K562 (cell line): ENCODE measurements at regions not wholly inside any gene's neighbourhood (a gene's known extent, or its start where the extent isn't known, plus 50 kb on each side); places are given as distances from the start of the nearest gene placed in this dataset.
A peak's percentile ranks its signal among the peaks of the same experiment; 100 is the strongest.

Source experiments
- ATAC-seq: fragments of 200-7000 bp; cut with Tn5 transposase; 3 replicates; pipeline ENCODE4 v1.9.1; 2020; ENCODE audit warnings: moderate library complexity
- BruUV-seq: library from RNA; stranded (reverse); fragments of 400-500 nt; replicated peaks from 2 replicates; lab custom pipeline; 2021; lab: Mats Ljungman, UMichigan
- CTCF ChIA-PET: fragments of 300-600 bp; formaldehyde crosslinking; extraction: SDS; loops from one replicate; lab custom pipeline; 2021; ENCODE audit warnings: low intra/inter-chr PET ratio; lab: Yijun Ruan, JAX
- POLR2A ChIA-PET: fragments of 300-600, 350-650 bp; sonication (Branson Sonifier 250); formaldehyde crosslinking; extraction: SDS; loops from one replicate; lab custom pipeline; 2021; ENCODE audit warnings: antibody characterized with exemption, inconsistent platforms; lab: Yijun Ruan, JAX
- DNase-seq, 4 experiments: peaks; one replicate each; pipeline versions ENCODE4 v3.0.0 to v3.0.0-alpha.2; 2011 to 2018; ENCODE audit warnings: low spot score in 3 of 4, mixed read lengths in 3 of 4; ENCODE audit errors: extremely low read depth in 1 of 4
- FAIRE-seq: peaks from 2 replicates; lab custom pipeline; 2011; peaks lifted over from hg19 to GRCh38; lab: Jason Lieb, UNC
- H2AFZ ChIP-seq: 2 replicates; pipeline ENCODE4 v1.6.0; 2011; ENCODE audit warnings: low read depth, low read length, control low read depth, inconsistent platforms
- H3K27ac ChIP-seq: fragments of 200-600 bp; 3 replicates; pipeline ENCODE4 v1.8.0; 2011; ENCODE audit warnings: low read depth, mild to moderate bottlenecking, control low read depth, inconsistent platforms, low read length, moderate library complexity, mixed read lengths; ENCODE audit errors: extremely low read depth
- H3K27me3 ChIP-seq, 2 experiments: fragments of 300-600 bp in 1 of 2; 2 replicates in 1 of 2; 3 replicates in 1 of 2; pipeline versions ENCODE4 v1.6.0 to v1.8.0; 2011; ENCODE audit warnings: inconsistent platforms in 2 of 2, low read length in 2 of 2, mild to moderate bottlenecking in 1 of 2, mixed read lengths in 1 of 2, moderate library complexity in 1 of 2; ENCODE audit not compliant: control insufficient read depth in 2 of 2, insufficient read depth in 2 of 2
- H3K36me3 ChIP-seq: fragments of 300-600 bp; 3 replicates; pipeline ENCODE4 v1.8.0; 2011; ENCODE audit warnings: mild to moderate bottlenecking, low read length, inconsistent platforms; ENCODE audit not compliant: control insufficient read depth, insufficient read depth
- H3K4me1 ChIP-seq, 2 experiments: fragments of 200-600 bp in 1 of 2; replicated peaks in 1 of 2; 2 replicates in 1 of 2; 3 replicates in 1 of 2; pipeline versions ENCODE4 v1.5.1 to v1.8.0; 2011; ENCODE audit warnings: inconsistent platforms in 2 of 2, low read length in 2 of 2, mild to moderate bottlenecking in 1 of 2, mixed read lengths in 1 of 2, moderate library complexity in 1 of 2; ENCODE audit not compliant: control insufficient read depth in 2 of 2, insufficient read depth in 2 of 2
- H3K4me2 ChIP-seq: 2 replicates; pipeline ENCODE4 v1.6.1; 2011; ENCODE audit warnings: low read length, control low read depth, inconsistent platforms, mixed read lengths; ENCODE audit not compliant: insufficient read depth
- H3K4me3 ChIP-seq: fragments of 200-600 bp; sonication (generic), shearing (Covaris generic); 2 replicates; pipeline ENCODE4 v1.5.1; 2016; ENCODE audit warnings: control low read depth, inconsistent platforms
- H3K79me2 ChIP-seq: fragments of 200-600 bp; 3 replicates; pipeline ENCODE4 v1.8.0; 2011; ENCODE audit warnings: low read length, inconsistent platforms; ENCODE audit not compliant: control insufficient read depth, insufficient read depth
- H3K9ac ChIP-seq, 2 experiments: 2 replicates each; pipeline versions ENCODE4 v1.6.0 to v1.6.1; 2011; ENCODE audit warnings: low read depth in 2 of 2, low read length in 2 of 2, control low read depth in 1 of 2, inconsistent platforms in 1 of 2, mild to moderate bottlenecking in 1 of 2, mixed read lengths in 1 of 2; ENCODE audit not compliant: insufficient read depth in 1 of 2
- H3K9me1 ChIP-seq: one replicate; pipeline ENCODE4 v1.6.0; 2011; ENCODE audit warnings: inconsistent platforms, mild to moderate bottlenecking, low read length, moderate library complexity; ENCODE audit not compliant: control insufficient read depth, insufficient read depth
- H3K9me3 ChIP-seq: replicated peaks from 2 replicates; pipeline ENCODE4 v1.5.1; 2011; ENCODE audit warnings: low read depth, low read length, inconsistent platforms; ENCODE audit not compliant: control insufficient read depth, insufficient read depth
- H4K20me1 ChIP-seq: replicated peaks from 2 replicates; pipeline ENCODE4 v1.6.1; 2011; ENCODE audit warnings: low read length, inconsistent platforms, mixed read lengths; ENCODE audit not compliant: control insufficient read depth, insufficient read depth
- BRCA1 ChIP-seq, 2 experiments: fragments of 450-650 bp in 1 of 2; sonication (generic) in 1 of 2; formaldehyde crosslinking in 1 of 2; IDR thresholded peaks; 2 replicates each; pipeline versions ENCODE4 v1.5.0 to v1.6.1; 2017 to 2020; ENCODE audit warnings: mild to moderate bottlenecking in 1 of 2, missing genetic modification reagents in 1 of 2
- GABPA ChIP-seq: fragments of 200-800 bp; sonication (Bioruptor generic); conservative IDR thresholded peaks from 2 replicates; pipeline ENCODE4 v1.6.1; 2016; ENCODE audit warnings: low read depth, missing genetic modification characterization, missing compliant biosample characterization
- HDAC3 ChIP-seq: fragments of 450-650 bp; IDR thresholded peaks from 2 replicates; pipeline ENCODE4 v1.6.1; 2018; ENCODE audit warnings: borderline replicate concordance, mild to moderate bottlenecking, moderate library complexity; ENCODE audit not compliant: partially characterized antibody
- IRF9 ChIP-seq: fragments of 450-650 bp; IDR thresholded peaks from 2 replicates; pipeline ENCODE4 v1.6.1; 2016; ENCODE audit warnings: missing biosample characterization, missing genetic modification characterization
- KHSRP ChIP-seq: fragments of 450-650 bp; IDR thresholded peaks from 2 replicates; pipeline ENCODE4 v1.6.1; 2017
- MAFF ChIP-seq: IDR thresholded peaks from 2 replicates; pipeline ENCODE4 v1.6.1; 2012; ENCODE audit warnings: low read length, improper control_type of control experiment
- MTF1 ChIP-seq: fragments of 250-450 bp; sonication (Bioruptor Pico); IDR thresholded peaks from 2 replicates; pipeline ENCODE4 v1.9.0; 2021; ENCODE audit warnings: moderate library complexity, mild to moderate bottlenecking, inconsistent platforms, borderline replicate concordance
- POLR3A ChIP-seq: IDR thresholded peaks from 2 replicates; pipeline ENCODE4 v1.6.1; 2011; ENCODE audit warnings: borderline replicate concordance, mild to moderate bottlenecking, moderate library complexity; ENCODE audit not compliant: insufficient read length, insufficient read depth; ENCODE audit errors: extremely low read depth
- PTBP1 ChIP-seq: fragments of 200-400 bp; formaldehyde crosslinking; IDR thresholded peaks from 2 replicates; pipeline ENCODE4 v1.6.1; 2017; ENCODE audit warnings: low read depth, low read length
- RFX5 ChIP-seq: IDR thresholded peaks from 2 replicates; pipeline ENCODE4 v1.6.1; 2011; ENCODE audit warnings: low read depth, mild to moderate bottlenecking, improper control_type of control experiment, low read length
- RNF2 ChIP-seq: sonication (generic); IDR thresholded peaks from 2 replicates; pipeline ENCODE4 v1.6.1; 2016
- TAF1 ChIP-seq: IDR thresholded peaks from 2 replicates; pipeline ENCODE4 v1.6.1; 2011; ENCODE audit warnings: mild to moderate bottlenecking, low read length, moderate library complexity; ENCODE audit not compliant: insufficient read depth, control insufficient read depth, severe bottlenecking; ENCODE audit errors: extremely low read depth
- ZNF121 ChIP-seq: sonication (generic); formaldehyde crosslinking; conservative IDR thresholded peaks from 2 replicates; pipeline ENCODE4 v1.8.0; 2022; ENCODE audit warnings: missing genetic modification reagents
- ZNF165 ChIP-seq: fragments of 250-450 bp; sonication (Bioruptor Pico); IDR thresholded peaks from 2 replicates; pipeline ENCODE4 v1.4.0; 2020; ENCODE audit warnings: borderline replicate concordance
- ZNF24 ChIP-seq: fragments of 450-650 bp; IDR thresholded peaks from 2 replicates; pipeline ENCODE4 v1.6.1; 2016
- ZNF41 ChIP-seq: fragments of 250-450 bp; sonication (Bioruptor Pico); conservative IDR thresholded peaks from 2 replicates; pipeline ENCODE4 v1.4.0; 2020; ENCODE audit warnings: mild to moderate bottlenecking
- ZNF740 ChIP-seq, 3 experiments: fragments of 200-800 bp in 1 of 3; sonication (Bioruptor generic) in 1 of 3; sonication (generic) in 1 of 3; formaldehyde crosslinking in 1 of 3; IDR thresholded peaks; 2 replicates each; pipeline versions ENCODE4 v1.6.1 to v1.8.0; 2016 to 2022; ENCODE audit warnings: mild to moderate bottlenecking in 2 of 3, missing compliant biosample characterization in 2 of 3, missing genetic modification characterization in 2 of 3, missing genetic modification reagents in 1 of 3
- WGBS: fragments of 100-300 bp; shearing (Covaris generic); methylation state at CpG from one replicate; pipeline ENCODE4 v1.1.6; 2016; ENCODE audit warnings: low coverage, mixed read lengths; ENCODE audit not compliant: insufficient coverage; ENCODE audit errors: missing lambda C conversion rate; 5-methylcytosine and 5-hydroxymethylcytosine counted together
- in situ Hi-C: fragments of 300-500 bp; cut with MboI; formaldehyde crosslinking; loops from 4 replicates; pipeline ENCODE4 v1.15.0; 2018; ENCODE audit warnings: inconsistent platforms, mixed read lengths
- intact Hi-C: fragments of 100-400 bp; cut with micrococcal nuclease; formaldehyde crosslinking; loops from 2 replicates; pipeline ENCODE4 v1.14.2; 2022
- TF ChIP-seq, protein P1 (sequence below): sonication (generic); formaldehyde crosslinking; IDR thresholded peaks from 2 replicates; pipeline ENCODE4 v1.9.0; 2022; ENCODE audit warnings: mild to moderate bottlenecking, missing genetic modification reagents

GRCh38 chr18:49677762-49678413 lies 116.0 kb downstream of the LIPG start (continued):
- peak; percentile 86 for TF ChIP-seq ZNF41 (CRISPR knock-in tag)
- TF ChIP-seq HDAC3: no peak
- TF ChIP-seq KHSRP: no peak
- TF ChIP-seq, all 486 proteins: peak for 2

GRCh38 chr18:49677081-49677480 lies 115.2 kb downstream of the LIPG start:
- no peak overlapping the region for H3K9ac ChIP-seq
- ATAC-seq (no peak), FAIRE-seq (no peak), DNase-seq (no peak)
- H2AFZ ChIP-seq: no peak overlapping the region
- 22% methylated on average over 2 of the region's 4 CpGs for WGBS
- H3K4me1 ChIP-seq: no peaks in the 10 kb centered on the region; a peak in 1 of 5 replicates
- no peak overlapping the region for H3K4me3 ChIP-seq
- intact Hi-C loops (no loop called here), in situ Hi-C loops (no loop called here)
- ChIA-PET POLR2A (no interaction called here), CTCF (no interaction called here)
- H4K20me1 ChIP-seq: no peaks in the 10 kb centered on the region
- no peak overlapping the region for H3K27ac ChIP-seq
- no peaks in the 10 kb centered on the region for H3K79me2 ChIP-seq
- peaks cover 0 to 11% of the 10 kb centered on the region in 2 experiments; a peak in 3 of 5 replicates for H3K27me3 ChIP-seq
- no peaks in the 10 kb centered on the region for H3K9me1 ChIP-seq
- no peak overlapping the region for H3K4me2 ChIP-seq
- no peaks in the 10 kb centered on the region for H3K36me3 ChIP-seq
- no TSS peak for BruUV-seq
- H3K9me3 ChIP-seq: no peaks in the 10 kb centered on the region
- no peak for TF ChIP-seq ZNF121 (CRISPR knock-in tag)
- TF ChIP-seq POLR3A: no peak
- TF ChIP-seq MTF1 (CRISPR knock-in tag): no peak
- no peak for TF ChIP-seq TAF1
- no peak for TF ChIP-seq ZNF24
- TF ChIP-seq, protein P1, sequence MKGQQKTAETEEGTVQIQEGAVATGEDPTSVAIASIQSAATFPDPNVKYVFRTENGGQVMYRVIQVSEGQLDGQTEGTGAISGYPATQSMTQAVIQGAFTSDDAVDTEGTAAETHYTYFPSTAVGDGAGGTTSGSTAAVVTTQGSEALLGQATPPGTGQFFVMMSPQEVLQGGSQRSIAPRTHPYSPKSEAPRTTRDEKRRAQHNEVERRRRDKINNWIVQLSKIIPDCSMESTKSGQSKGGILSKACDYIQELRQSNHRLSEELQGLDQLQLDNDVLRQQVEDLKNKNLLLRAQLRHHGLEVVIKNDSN (CRISPR knock-in tag): no peak
- TF ChIP-seq ZNF740 (CRISPR knock-in tag; IDR thresholded peaks at IDR 0.05): no peak
- TF ChIP-seq ZNF740 (tag; IDR thresholded peaks at IDR 0.05): no peak
- no peak for TF ChIP-seq RFX5
- no peak for TF ChIP-seq GABPA (tag)
- TF ChIP-seq BRCA1 (IDR thresholded peaks at IDR 0.05): no peak
- TF ChIP-seq BRCA1 (CRISPR knock-in tag; IDR thresholded peaks at IDR 0.05): no peak
- TF ChIP-seq MAFF: no peak
- TF ChIP-seq PTBP1: no peak
- no peak for TF ChIP-seq RNF2
- TF ChIP-seq IRF9 (tag): no peak
- TF ChIP-seq ZNF165: no peak
